K562 (cell line): ENCODE measurements at regions not wholly inside any gene's neighbourhood (a gene's known extent, or its start where the extent isn't known, plus 50 kb on each side); places are given as distances from the start of the nearest gene placed in this dataset.

ENCODE experiments used
- ATAC-seq: fragments of 200-7000 bp; cut with Tn5 transposase; 3 replicates; pipeline ENCODE4 v1.9.1; 2020; ENCODE audit warnings: moderate library complexity
- BruUV-seq: library from RNA; stranded (reverse); fragments of 400-500 nt; replicated peaks from 2 replicates; lab custom pipeline; 2021; lab: Mats Ljungman, UMichigan
- CTCF ChIA-PET: fragments of 300-600 bp; formaldehyde crosslinking; extraction: SDS; loops from one replicate; lab custom pipeline; 2021; ENCODE audit warnings: low intra/inter-chr PET ratio; lab: Yijun Ruan, JAX
- POLR2A ChIA-PET: fragments of 300-600, 350-650 bp; sonication (Branson Sonifier 250); formaldehyde crosslinking; extraction: SDS; loops from one replicate; lab custom pipeline; 2021; ENCODE audit warnings: antibody characterized with exemption, inconsistent platforms; lab: Yijun Ruan, JAX
- DNase-seq, 4 experiments: peaks; one replicate each; pipeline versions ENCODE4 v3.0.0 to v3.0.0-alpha.2; 2011 to 2018; ENCODE audit warnings: low spot score in 3 of 4, mixed read lengths in 3 of 4; ENCODE audit errors: extremely low read depth in 1 of 4
- FAIRE-seq: peaks from 2 replicates; lab custom pipeline; 2011; peaks lifted over from hg19 to GRCh38; lab: Jason Lieb, UNC
- H2AFZ ChIP-seq: 2 replicates; pipeline ENCODE4 v1.6.0; 2011; ENCODE audit warnings: low read depth, low read length, control low read depth, inconsistent platforms
- H3K27ac ChIP-seq: fragments of 200-600 bp; 3 replicates; pipeline ENCODE4 v1.8.0; 2011; ENCODE audit warnings: low read depth, mild to moderate bottlenecking, control low read depth, inconsistent platforms, low read length, moderate library complexity, mixed read lengths; ENCODE audit errors: extremely low read depth
- H3K27me3 ChIP-seq, 2 experiments: fragments of 300-600 bp in 1 of 2; 2 replicates in 1 of 2; 3 replicates in 1 of 2; pipeline versions ENCODE4 v1.6.0 to v1.8.0; 2011; ENCODE audit warnings: inconsistent platforms in 2 of 2, low read length in 2 of 2, mild to moderate bottlenecking in 1 of 2, mixed read lengths in 1 of 2, moderate library complexity in 1 of 2; ENCODE audit not compliant: control insufficient read depth in 2 of 2, insufficient read depth in 2 of 2
- H3K36me3 ChIP-seq: fragments of 300-600 bp; 3 replicates; pipeline ENCODE4 v1.8.0; 2011; ENCODE audit warnings: mild to moderate bottlenecking, low read length, inconsistent platforms; ENCODE audit not compliant: control insufficient read depth, insufficient read depth
- H3K4me1 ChIP-seq, 2 experiments: fragments of 200-600 bp in 1 of 2; replicated peaks in 1 of 2; 2 replicates in 1 of 2; 3 replicates in 1 of 2; pipeline versions ENCODE4 v1.5.1 to v1.8.0; 2011; ENCODE audit warnings: inconsistent platforms in 2 of 2, low read length in 2 of 2, mild to moderate bottlenecking in 1 of 2, mixed read lengths in 1 of 2, moderate library complexity in 1 of 2; ENCODE audit not compliant: control insufficient read depth in 2 of 2, insufficient read depth in 2 of 2
- H3K4me2 ChIP-seq: 2 replicates; pipeline ENCODE4 v1.6.1; 2011; ENCODE audit warnings: low read length, control low read depth, inconsistent platforms, mixed read lengths; ENCODE audit not compliant: insufficient read depth
- H3K4me3 ChIP-seq: fragments of 200-600 bp; sonication (generic), shearing (Covaris generic); 2 replicates; pipeline ENCODE4 v1.5.1; 2016; ENCODE audit warnings: control low read depth, inconsistent platforms
- H3K79me2 ChIP-seq: fragments of 200-600 bp; 3 replicates; pipeline ENCODE4 v1.8.0; 2011; ENCODE audit warnings: low read length, inconsistent platforms; ENCODE audit not compliant: control insufficient read depth, insufficient read depth
- H3K9ac ChIP-seq, 2 experiments: 2 replicates each; pipeline versions ENCODE4 v1.6.0 to v1.6.1; 2011; ENCODE audit warnings: low read depth in 2 of 2, low read length in 2 of 2, control low read depth in 1 of 2, inconsistent platforms in 1 of 2, mild to moderate bottlenecking in 1 of 2, mixed read lengths in 1 of 2; ENCODE audit not compliant: insufficient read depth in 1 of 2
- H3K9me1 ChIP-seq: one replicate; pipeline ENCODE4 v1.6.0; 2011; ENCODE audit warnings: inconsistent platforms, mild to moderate bottlenecking, low read length, moderate library complexity; ENCODE audit not compliant: control insufficient read depth, insufficient read depth
- H3K9me3 ChIP-seq: replicated peaks from 2 replicates; pipeline ENCODE4 v1.5.1; 2011; ENCODE audit warnings: low read depth, low read length, inconsistent platforms; ENCODE audit not compliant: control insufficient read depth, insufficient read depth
- H4K20me1 ChIP-seq: replicated peaks from 2 replicates; pipeline ENCODE4 v1.6.1; 2011; ENCODE audit warnings: low read length, inconsistent platforms, mixed read lengths; ENCODE audit not compliant: control insufficient read depth, insufficient read depth
- SMARCA5 ChIP-seq: fragments of 450-650 bp; IDR thresholded peaks from 2 replicates; pipeline ENCODE4 v1.6.1; 2016
- ZBTB8A ChIP-seq: fragments of 450-650 bp; IDR thresholded peaks from 2 replicates; pipeline ENCODE4 v1.6.1; 2018; ENCODE audit warnings: mild to moderate bottlenecking, moderate library complexity; ENCODE audit not compliant: partially characterized antibody
- ZNF146 ChIP-seq: IDR thresholded peaks from one replicate; pipeline ENCODE4 v1.6.1; 2018; ENCODE audit warnings: missing compliant biosample characterization; ENCODE audit not compliant: unreplicated experiment
- ZNF277 ChIP-seq: fragments of 250-450 bp; sonication (Bioruptor Pico); IDR thresholded peaks from 2 replicates; pipeline ENCODE4 v1.8.0; 2022; ENCODE audit warnings: inconsistent platforms, mild to moderate bottlenecking, moderate library complexity, borderline replicate concordance
- WGBS: fragments of 100-300 bp; shearing (Covaris generic); methylation state at CpG from one replicate; pipeline ENCODE4 v1.1.6; 2016; ENCODE audit warnings: low coverage, mixed read lengths; ENCODE audit not compliant: insufficient coverage; ENCODE audit errors: missing lambda C conversion rate; 5-methylcytosine and 5-hydroxymethylcytosine counted together
- in situ Hi-C: fragments of 300-500 bp; cut with MboI; formaldehyde crosslinking; loops from 4 replicates; pipeline ENCODE4 v1.15.0; 2018; ENCODE audit warnings: inconsistent platforms, mixed read lengths
- intact Hi-C: fragments of 100-400 bp; cut with micrococcal nuclease; formaldehyde crosslinking; loops from 2 replicates; pipeline ENCODE4 v1.14.2; 2022

GRCh38 chr16:86864586-86864985 is 286.2 kb downstream of the FOXL1 start:
- CTCF ChIA-PET, result no interaction called here
- TF ChIP-seq ZNF277 (no peak), SMARCA5 (no peak), ZBTB8A (no peak), ZNF146 (peak; percentile 42)
- TF ChIP-seq, all 486 proteins: peak for 1
- WGBS, result 1% methylated on average over 6 of the region's 6 CpGs
- Histone ChIP-seq H3K27me3 (peaks cover 5 to 50% of the 10 kb centered on the region in 2 experiments; a peak in 3 of 5 replicates), H3K9me1 (no peaks in the 10 kb centered on the region), H3K9me3 (no peaks in the 10 kb centered on the region), H3K27ac (no peak overlapping the region), H3K4me2 (no peak overlapping the region), H4K20me1 (no peaks in the 10 kb centered on the region), H3K4me1 (peaks cover 0 to 10% of the 10 kb centered on the region in 2 experiments; a peak in 3 of 5 replicates), H3K36me3 (no peaks in the 10 kb centered on the region), H3K9ac (no peak overlapping the region), H2AFZ (no peak overlapping the region), H3K4me3 (no peak overlapping the region), H3K79me2 (no peaks in the 10 kb centered on the region)
- no TSS peak for BruUV-seq
- POLR2A ChIA-PET, result no interaction called here
- DNase-seq (no peak), FAIRE-seq (no peak), ATAC-seq (no peak)
- intact Hi-C loops, result no loop called here
- in situ Hi-C loops, result no loop called here
